GM12892 (cell line): ENCODE measurements at regions not wholly inside any gene's neighbourhood (a gene's known extent, or its start where the extent isn't known, plus 50 kb on each side); places are given as distances from the start of the nearest gene placed in this dataset.

ENCODE experiments used
- POLR2A ChIP-seq: IDR thresholded peaks from 2 replicates; pipeline ENCODE4 v1.6.1; 2011; ENCODE audit warnings: low read depth, low read length, control low read depth
- POLR2AphosphoS5 ChIP-seq: IDR thresholded peaks from 2 replicates; pipeline ENCODE4 v1.6.1; 2011; ENCODE audit warnings: low read depth, low read length, control low read depth

- TF ChIP-seq POLR2A (no peak), POLR2AphosphoS5 (no peak)
These were observed 255.3 kb upstream of the CXXC4 start for GRCh38 chr4:104750008-104750407.
